A549 (cell line): ENCODE measurements at regions not wholly inside any gene's neighbourhood (a gene's known extent, or its start where the extent isn't known, plus 50 kb on each side); places are given as distances from the start of the nearest gene placed in this dataset.

Experiments
- ATAC-seq, 2 experiments: fragments of 200-7000 bp in 1 of 2; fragments of >200 bp in 1 of 2; cut with Nextera tagmentation in 1 of 2; cut with Tn5 transposase in 1 of 2; 3 replicates each; pipeline versions ENCODE4 v1.8.0 to v1.9.1; 2018 to 2020; ENCODE audit warnings: mild to moderate bottlenecking in 1 of 2, moderate library complexity in 1 of 2
- CTCF ChIA-PET: fragments of 300-600 bp; sonication (Branson Sonifier 250); formaldehyde crosslinking; extraction: SDS; loops from one replicate; lab custom pipeline; 2021; ENCODE audit warnings: antibody characterized with exemption, inconsistent platforms; lab: Yijun Ruan, JAX
- POLR2A ChIA-PET: fragments of 350-600 bp; formaldehyde crosslinking; extraction: SDS; loops from one replicate; lab custom pipeline; 2021; ENCODE audit warnings: antibody characterized with exemption, inconsistent platforms; lab: Yijun Ruan, JAX
- DNase-seq, 2 experiments: peaks; one replicate each; pipeline versions ENCODE4 v3.0.0 to v3.0.0-alpha.2; 2011 to 2016; ENCODE audit warnings: low read depth in 1 of 2, low spot score in 1 of 2
- FAIRE-seq: peaks from 2 replicates; lab custom pipeline; 2011; peaks lifted over from hg19 to GRCh38; lab: Jason Lieb, UNC
- H3K27ac ChIP-seq, 2 experiments: fragments of >200 bp; sonication (Bioruptor Twin); formaldehyde crosslinking; 3 replicates each; pipeline ENCODE4 v1.5.1; 2016 to 2017
- H3K4me1 ChIP-seq: fragments of >200 bp; sonication (Bioruptor Twin); formaldehyde crosslinking; 3 replicates; pipeline ENCODE4 v1.6.1; 2016
- H3K4me2 ChIP-seq: fragments of >200 bp; sonication (Bioruptor Twin); formaldehyde crosslinking; 3 replicates; pipeline ENCODE4 v1.6.1; 2016
- H3K4me3 ChIP-seq: fragments of >200 bp; sonication (Bioruptor Twin); formaldehyde crosslinking; 3 replicates; pipeline ENCODE4 v1.5.1; 2016
- H3K9me3 ChIP-seq: fragments of >200 bp; sonication (Bioruptor Twin); formaldehyde crosslinking; 3 replicates; pipeline ENCODE4 v1.6.1; 2016
- BHLHE40 ChIP-seq: IDR thresholded peaks from 2 replicates; pipeline ENCODE4 v1.6.1; 2012; ENCODE audit warnings: low read depth, low read length, inconsistent platforms
- CBX8 ChIP-seq: fragments of 200-600 bp; sonication (generic); IDR thresholded peaks from 2 replicates; pipeline ENCODE4 v1.6.1; 2016
- CEBPB ChIP-seq, 2 experiments: fragments of >200 bp in 1 of 2; sonication (Bioruptor Twin) in 1 of 2; formaldehyde crosslinking in 1 of 2; IDR thresholded peaks; 2 replicates each; pipeline ENCODE4 v1.6.1; 2012 to 2016
- CTCF ChIP-seq: fragments of >200 bp; sonication (Bioruptor Twin); formaldehyde crosslinking; IDR thresholded peaks from 3 replicates; pipeline ENCODE4 v1.5.1; 2016
- E2F6 ChIP-seq: IDR thresholded peaks from 2 replicates; pipeline ENCODE4 v1.6.1; 2012; ENCODE audit warnings: low read depth, borderline replicate concordance
- EHMT2 ChIP-seq: fragments of 200-600 bp; sonication (generic); IDR thresholded peaks from 2 replicates; pipeline ENCODE4 v1.6.1; 2016; ENCODE audit warnings: antibody characterized with exemption, low read depth, mild to moderate bottlenecking, moderate library complexity
- ESRRA ChIP-seq: fragments of 150-350 bp; IDR thresholded peaks from 2 replicates; pipeline ENCODE4 v1.6.1; 2014; ENCODE audit warnings: mild to moderate bottlenecking, low read length, borderline replicate concordance
- FOSB ChIP-seq: fragments of 250-450 bp; sonication (Bioruptor Pico); IDR thresholded peaks from 2 replicates; pipeline ENCODE4 v1.5.0; 2020; ENCODE audit warnings: mild to moderate bottlenecking, moderate library complexity
- FOXS1 ChIP-seq: fragments of 250-450 bp; sonication (Bioruptor Pico); IDR thresholded peaks from 2 replicates; pipeline ENCODE4 v1.5.0; 2020; ENCODE audit warnings: mild to moderate bottlenecking, moderate library complexity
- HDAC2 ChIP-seq: fragments of 200-600 bp; sonication (generic); IDR thresholded peaks from 2 replicates; pipeline ENCODE4 v1.6.1; 2016
- HEYL ChIP-seq: fragments of 250-450 bp; sonication (Bioruptor Pico); IDR thresholded peaks from 2 replicates; pipeline ENCODE4 v1.8.0; 2021; ENCODE audit warnings: mild to moderate bottlenecking, moderate library complexity
- HMGXB4 ChIP-seq: fragments of 250-450 bp; sonication (Bioruptor Pico); IDR thresholded peaks from 2 replicates; pipeline ENCODE4 v1.5.0; 2021; ENCODE audit warnings: mild to moderate bottlenecking, moderate library complexity, borderline replicate concordance
- JUN ChIP-seq, 2 experiments: fragments of >200 bp; sonication (Bioruptor Twin); formaldehyde crosslinking; IDR thresholded peaks; 2 replicates in 1 of 2; 3 replicates in 1 of 2; pipeline ENCODE4 v1.6.1; 2016 to 2017
- KDM1A ChIP-seq: fragments of 200-600 bp; sonication (generic); IDR thresholded peaks from 2 replicates; pipeline ENCODE4 v1.6.1; 2016; ENCODE audit warnings: low read depth, mild to moderate bottlenecking
- MAFK ChIP-seq: fragments of 450-650 bp; IDR thresholded peaks from 2 replicates; pipeline ENCODE4 v1.6.1; 2014; ENCODE audit not compliant: partially characterized antibody
- MAZ ChIP-seq: fragments of 150-350 bp; IDR thresholded peaks from 2 replicates; pipeline ENCODE4 v1.6.1; 2014; ENCODE audit warnings: antibody characterized with exemption, low read depth, low read length, borderline replicate concordance
- MYC ChIP-seq: IDR thresholded peaks from 2 replicates; pipeline ENCODE4 v1.6.1; 2012; ENCODE audit warnings: mild to moderate bottlenecking, inconsistent platforms, low read length, improper control_type of control experiment, borderline replicate concordance
- NFE2L2 ChIP-seq: fragments of 150-350 bp; conservative IDR thresholded peaks from 2 replicates; pipeline ENCODE4 v1.6.1; 2014; ENCODE audit warnings: low read length
- PHF8 ChIP-seq: fragments of 200-600 bp; sonication (generic); IDR thresholded peaks from 2 replicates; pipeline ENCODE4 v1.6.1; 2016; ENCODE audit warnings: low read depth, mild to moderate bottlenecking, antibody characterized with exemption, moderate library complexity, borderline replicate concordance
- POLR2A ChIP-seq: IDR thresholded peaks from 2 replicates; pipeline ENCODE4 v1.6.1; 2012; ENCODE audit warnings: mild to moderate bottlenecking, low read length
- POLR2AphosphoS2 ChIP-seq: conservative IDR thresholded peaks from 2 replicates; pipeline ENCODE4 v1.6.1; 2012; ENCODE audit warnings: low read length, improper control_type of control experiment, inconsistent platforms
- RARB ChIP-seq: fragments of 250-450 bp; sonication (Bioruptor Pico); IDR thresholded peaks from 2 replicates; pipeline ENCODE4 v1.8.0; 2021; ENCODE audit warnings: mild to moderate bottlenecking, moderate library complexity
- RCOR1 ChIP-seq: fragments of 150-350 bp; IDR thresholded peaks from 2 replicates; pipeline ENCODE4 v1.6.1; 2014; ENCODE audit warnings: antibody characterized with exemption, low read length, low read depth
- WGBS: methylation state at CpG from one replicate; pipeline ENCODE4 v1.1.6; 2017; ENCODE audit errors: missing lambda C conversion rate; 5-methylcytosine and 5-hydroxymethylcytosine counted together

- WGBS, result 42% methylated on average over 4 of the region's 4 CpGs
- no peak for ATAC-seq
- no peak overlapping the region for H3K4me2 ChIP-seq
- CTCF ChIA-PET, result no interaction called here
- DNase-seq, result no peak
- H3K27ac ChIP-seq, result no peak overlapping the region
- POLR2A ChIA-PET, result no interaction called here
- no peaks in the 10 kb centered on the region for H3K4me1 ChIP-seq
- H3K4me3 ChIP-seq, result no peak overlapping the region
- no peaks in the 10 kb centered on the region for H3K9me3 ChIP-seq
- FAIRE-seq, result no peak
- TF ChIP-seq NFE2L2 (no peak), CBX8 (no peak), RARB (CRISPR knock-in tag) (no peak), FOSB (CRISPR knock-in tag) (no peak), PHF8 (no peak), POLR2AphosphoS2 (no peak), MAFK (no peak), CEBPB (IDR thresholded peaks at IDR 0.05) (no peak), KDM1A (no peak), HEYL (CRISPR knock-in tag) (no peak), EHMT2 (no peak), HMGXB4 (CRISPR knock-in tag) (no peak), MAZ (no peak), FOXS1 (CRISPR knock-in tag) (no peak), HDAC2 (no peak), JUN (IDR thresholded peaks at IDR 0.05) (no peak), POLR2A (no peak)
Observed at GRCh38 chr2:143889216-143889615, 630.7 kb downstream of the ZEB2 start.

DNA sequence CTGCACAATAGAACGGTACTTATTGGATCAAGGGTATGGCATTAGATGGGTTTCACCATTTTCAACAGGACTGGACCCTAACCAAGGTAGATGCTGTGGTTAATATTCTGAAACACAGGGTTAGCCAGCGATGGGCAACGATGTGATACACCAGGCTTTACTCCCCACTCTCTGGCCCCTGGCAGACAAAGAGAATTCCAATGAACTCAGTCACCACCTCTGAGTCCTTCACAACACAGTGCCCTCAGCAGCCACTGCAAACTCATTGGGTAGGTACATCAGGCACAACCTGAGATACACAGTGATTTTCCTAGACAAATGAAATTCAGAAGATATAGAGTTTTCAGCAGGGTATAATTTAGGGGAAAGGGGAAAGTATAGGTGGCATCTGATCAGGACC, 634.5 kb downstream of the ZEB2 start:
- ChIA-PET CTCF (no interaction called here), POLR2A (no interaction called here)
- 17% methylated on average over 3 of the region's 3 CpGs for WGBS
- Histone ChIP-seq H3K4me1 (no peaks in the 10 kb centered on the region), H3K4me3 (no peak overlapping the region), H3K4me2 (no peak overlapping the region), H3K27ac (no peak overlapping the region), H3K9me3 (no peaks in the 10 kb centered on the region)
- DNase-seq (no peak), FAIRE-seq (no peak), ATAC-seq (no peak)
- TF ChIP-seq MYC (no peak), CTCF (no peak), NFE2L2 (no peak), E2F6 (no peak), RCOR1 (no peak), POLR2A (no peak), MAZ (no peak), EHMT2 (no peak), HEYL (CRISPR knock-in tag) (no peak), JUN (IDR thresholded peaks at IDR 0.05) (no peak), BHLHE40 (no peak), ESRRA (no peak)
